Prostate gland (tissue), 2 donors: ENCODE measurements at regions not wholly inside any gene's neighbourhood (a gene's known extent, or its start where the extent isn't known, plus 50 kb on each side); places are given as distances from the start of the nearest gene placed in this dataset.

ENCODE experiments used
- POLR2A ChIP-seq: fragments of 450-650 bp; IDR thresholded peaks from one replicate; pipeline ENCODE4 v1.6.1; 2016; ENCODE audit warnings: antibody characterized with exemption, mild to moderate bottlenecking
- TF ChIP-seq, protein P1 (sequence below), 4 experiments: fragments of 200-600 bp in 2 of 4; fragments of 450-650 bp in 2 of 4; sonication (generic) in 2 of 4; IDR thresholded peaks; 1 replicate in 3 of 4; 2 replicates in 1 of 4; pipeline ENCODE4 v1.5.1; 2016 to 2019; ENCODE audit warnings: antibody characterized with exemption in 4 of 4, mild to moderate bottlenecking in 2 of 4, moderate library complexity in 2 of 4

DNA sequence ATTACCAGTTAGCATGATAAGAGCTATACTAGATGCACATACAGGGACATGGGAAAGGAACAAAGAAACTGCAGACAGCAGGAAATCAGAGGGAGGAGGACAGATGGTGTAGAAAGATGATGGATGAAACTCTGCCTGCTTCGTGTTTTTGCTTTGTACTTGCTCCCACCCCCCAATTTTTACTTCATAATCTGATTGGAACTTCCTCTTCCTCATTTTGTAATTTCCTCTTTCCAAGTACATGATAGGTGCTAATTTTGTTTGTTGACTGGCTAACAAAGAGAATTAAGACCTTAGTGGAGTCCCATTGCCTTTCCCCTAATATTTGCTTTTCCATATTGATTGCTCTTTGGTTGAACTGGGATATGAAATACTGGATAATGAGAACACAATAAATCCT is 76.0 kb upstream of the PELI1 start:
- TF ChIP-seq, protein P1, sequence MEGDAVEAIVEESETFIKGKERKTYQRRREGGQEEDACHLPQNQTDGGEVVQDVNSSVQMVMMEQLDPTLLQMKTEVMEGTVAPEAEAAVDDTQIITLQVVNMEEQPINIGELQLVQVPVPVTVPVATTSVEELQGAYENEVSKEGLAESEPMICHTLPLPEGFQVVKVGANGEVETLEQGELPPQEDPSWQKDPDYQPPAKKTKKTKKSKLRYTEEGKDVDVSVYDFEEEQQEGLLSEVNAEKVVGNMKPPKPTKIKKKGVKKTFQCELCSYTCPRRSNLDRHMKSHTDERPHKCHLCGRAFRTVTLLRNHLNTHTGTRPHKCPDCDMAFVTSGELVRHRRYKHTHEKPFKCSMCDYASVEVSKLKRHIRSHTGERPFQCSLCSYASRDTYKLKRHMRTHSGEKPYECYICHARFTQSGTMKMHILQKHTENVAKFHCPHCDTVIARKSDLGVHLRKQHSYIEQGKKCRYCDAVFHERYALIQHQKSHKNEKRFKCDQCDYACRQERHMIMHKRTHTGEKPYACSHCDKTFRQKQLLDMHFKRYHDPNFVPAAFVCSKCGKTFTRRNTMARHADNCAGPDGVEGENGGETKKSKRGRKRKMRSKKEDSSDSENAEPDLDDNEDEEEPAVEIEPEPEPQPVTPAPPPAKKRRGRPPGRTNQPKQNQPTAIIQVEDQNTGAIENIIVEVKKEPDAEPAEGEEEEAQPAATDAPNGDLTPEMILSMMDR (IDR thresholded peaks at IDR 0.05), result no peak
- no peak for TF ChIP-seq POLR2A
